Colon (tissue), 2 donors: ENCODE measurements at regions not wholly inside any gene's neighbourhood (a gene's known extent, or its start where the extent isn't known, plus 50 kb on each side); places are given as distances from the start of the nearest gene placed in this dataset.
"Not testable (repeated sequence)": the region's sequence is repeated elsewhere in the genome, so short reads cannot be mapped to it uniquely, and the experiment has no call there.

ENCODE experiments used
- FAIRE-seq: peaks from 2 replicates; lab custom pipeline; 2012; peaks lifted over from hg19 to GRCh38; lab: Jason Lieb, UNC
- donor health status: control.
- donor health status: control.

DNA sequence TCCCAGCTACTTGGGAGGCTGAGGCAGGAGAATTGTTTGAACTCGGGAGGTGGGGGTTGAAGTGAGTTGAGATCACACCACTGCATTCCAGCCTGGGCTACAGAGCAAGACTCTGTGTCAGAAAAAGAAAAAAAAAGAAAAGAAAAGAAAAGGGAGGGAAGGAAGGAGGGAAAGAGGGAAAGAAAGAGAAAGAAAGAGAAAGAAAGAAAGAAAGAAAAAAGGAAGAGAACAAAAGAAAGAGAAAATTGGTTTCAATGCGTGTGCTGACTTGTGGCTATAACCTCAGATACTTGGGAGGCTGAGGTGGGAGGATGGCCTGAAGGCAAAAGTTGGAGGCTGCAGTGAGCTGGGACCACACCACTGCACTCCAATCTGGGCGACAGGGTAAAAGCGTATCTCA is 128.4 kb upstream of the TBX3 start:
- no peak for FAIRE-seq

GRCh38 chr12:114809097-114809496 is 125.1 kb upstream of the TBX3 start:
- FAIRE-seq = no peak

- FAIRE-seq = not testable (repeated sequence)
Measured at GRCh38 chr12:114801381-114801780, 117.4 kb upstream of the TBX3 start.

DNA sequence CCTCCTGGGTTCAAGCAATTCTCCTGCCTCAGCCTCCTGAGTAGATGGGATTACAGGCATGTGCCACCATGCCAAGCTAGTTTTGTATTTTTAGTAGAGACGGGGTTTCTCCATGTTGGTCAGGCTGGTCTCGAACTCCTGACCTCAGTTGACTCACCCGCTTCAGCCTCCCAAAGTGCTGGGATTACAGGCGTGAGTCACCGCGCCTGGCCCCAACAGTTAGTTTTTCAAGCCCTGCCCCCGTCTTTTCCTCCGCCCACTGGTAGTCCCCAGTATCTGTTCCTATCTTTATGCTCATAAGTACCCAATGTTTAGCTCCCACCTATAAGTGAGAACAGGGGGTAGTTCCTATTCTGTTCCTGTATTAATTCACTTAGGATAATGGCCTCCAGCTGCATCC is 116.6 kb upstream of the TBX3 start:
- FAIRE-seq = not testable (repeated sequence)

DNA sequence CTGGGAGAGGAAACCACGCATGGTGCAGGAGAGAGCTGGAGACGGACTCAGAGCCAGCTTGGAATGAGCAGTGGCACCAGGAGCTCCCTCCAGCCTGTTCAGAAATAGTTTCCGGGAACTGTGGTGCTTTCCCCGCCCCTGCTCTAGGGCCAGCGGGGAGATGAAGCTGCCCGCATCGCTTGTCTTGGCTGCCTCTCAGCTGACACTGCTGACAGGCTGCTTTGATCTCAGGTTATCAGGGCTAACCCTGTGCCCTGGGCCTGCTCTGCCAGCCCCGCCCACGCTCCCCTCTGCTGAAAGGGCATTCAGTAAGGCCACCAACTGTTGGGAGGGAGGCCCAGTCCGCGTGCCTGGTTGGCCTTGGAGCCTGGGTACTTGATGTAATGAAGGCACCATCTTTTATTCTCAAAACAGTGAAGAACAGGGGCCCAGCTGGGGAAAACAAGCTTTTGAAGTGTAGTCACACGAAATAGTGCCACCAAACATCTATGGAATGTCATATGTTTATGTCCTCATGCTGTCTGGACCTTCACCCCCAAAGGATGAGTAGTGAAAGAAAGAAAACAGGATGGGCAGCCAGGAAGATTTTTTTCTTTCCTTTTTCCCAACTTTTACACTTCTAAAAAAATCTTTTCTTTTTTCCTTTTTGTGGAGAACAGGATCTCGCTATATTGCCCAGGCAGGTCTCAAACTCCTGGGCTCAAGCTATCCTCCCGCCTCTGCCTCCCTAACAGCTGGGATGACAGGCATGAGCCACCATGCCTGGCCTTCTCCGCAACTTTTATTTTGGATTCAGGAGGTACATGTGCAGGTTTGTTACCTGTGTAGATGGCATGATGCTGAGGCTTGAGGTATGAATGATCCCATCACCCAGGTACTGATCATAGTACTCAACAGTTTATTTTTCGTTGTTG is 115.9 kb upstream of the TBX3 start:
- no peak for FAIRE-seq

DNA sequence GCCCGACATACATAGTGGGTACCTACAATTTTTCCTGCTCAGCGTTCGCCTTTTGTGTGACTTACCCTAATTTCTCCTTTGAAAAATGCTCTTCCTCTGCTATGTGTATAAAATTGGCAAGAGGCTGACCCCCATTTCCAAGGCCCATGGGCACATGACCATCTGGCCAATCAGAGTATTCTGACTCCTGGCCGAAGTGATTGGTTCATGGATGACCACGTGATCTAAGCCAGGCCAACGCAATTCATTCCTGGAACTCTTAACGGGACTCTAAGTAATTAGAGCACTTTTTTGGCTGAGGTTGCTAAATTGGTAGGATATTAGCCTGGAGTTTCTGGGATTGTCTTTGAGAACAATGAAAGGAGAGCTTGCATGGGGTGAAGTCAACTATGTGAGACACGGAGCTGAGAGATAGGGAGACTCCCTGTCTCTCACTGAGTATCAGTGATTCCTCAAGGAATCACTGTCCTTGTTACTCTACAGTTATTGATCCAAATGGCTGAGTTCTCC is 110.1 kb upstream of the TBX3 start:
- no peak for FAIRE-seq

DNA sequence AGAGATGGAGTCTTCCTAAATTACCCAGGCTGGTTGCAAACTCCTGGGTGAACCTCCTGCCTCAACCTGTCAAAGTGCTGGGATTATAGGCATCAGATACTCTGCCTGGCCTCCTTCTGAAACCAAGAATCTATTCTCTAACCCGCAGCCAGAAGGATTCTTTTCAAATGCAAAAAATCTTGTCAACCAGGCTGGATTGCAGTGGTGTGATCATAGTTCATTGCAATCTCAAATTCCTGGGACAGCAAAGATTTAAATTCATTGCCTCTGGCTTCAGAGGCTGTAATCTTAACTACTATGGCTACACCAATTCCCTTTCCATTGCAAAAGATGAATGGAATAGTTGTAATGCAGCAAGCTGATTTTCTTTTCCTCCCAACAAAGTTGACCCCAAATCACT is 106.3 kb upstream of the TBX3 start:
- FAIRE-seq = no peak

GRCh38 chr12:114789821-114790220 is 105.8 kb upstream of the TBX3 start:
- FAIRE-seq = no peak

GRCh38 chr12:114789276-114789675 is 105.3 kb upstream of the TBX3 start:
- no peak for FAIRE-seq

DNA sequence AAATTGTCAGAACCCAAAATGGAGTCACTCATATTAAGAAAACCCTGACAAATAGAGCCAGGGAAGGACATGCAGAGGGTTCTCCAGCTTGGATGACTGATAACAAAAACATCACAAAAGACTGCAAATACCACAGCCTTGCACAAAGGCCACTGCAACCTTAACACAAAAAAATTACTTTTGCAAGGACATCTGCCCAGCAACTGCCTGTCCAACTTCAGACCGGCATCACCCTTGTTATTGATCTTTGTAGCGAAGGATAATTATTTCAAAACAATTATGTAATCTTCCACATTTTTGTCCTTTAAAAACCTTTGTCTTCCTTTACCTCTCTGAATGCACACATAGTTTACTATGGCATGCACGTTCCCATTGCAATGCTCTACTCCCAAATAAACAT is 100.6 kb upstream of the TBX3 start:
- no peak for FAIRE-seq

DNA sequence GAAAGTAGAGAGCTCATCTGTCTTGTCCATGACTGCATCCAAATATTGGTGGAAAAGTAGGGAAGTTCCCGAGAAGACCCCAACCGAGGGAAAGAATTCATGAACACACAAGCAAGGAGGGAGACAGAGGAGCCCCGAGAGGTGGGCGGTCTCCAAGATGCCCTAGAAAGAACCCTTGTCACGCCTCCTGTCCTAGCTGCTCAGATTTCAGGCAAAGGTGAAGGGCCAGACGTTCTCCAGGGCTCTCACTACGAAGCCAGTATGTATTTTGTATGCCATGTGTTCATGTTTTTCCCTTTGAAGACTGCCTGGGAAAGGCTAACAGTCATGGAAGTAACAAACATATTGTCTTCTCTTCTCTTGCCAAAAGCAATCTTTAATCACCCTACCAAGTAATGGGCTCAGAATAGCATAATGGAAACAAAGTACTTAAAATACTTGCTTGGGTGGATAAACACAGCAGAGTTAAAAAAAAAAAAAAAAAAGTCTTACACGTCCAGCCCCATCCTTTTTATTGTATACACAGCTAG is 99.2 kb upstream of the TBX3 start:
- FAIRE-seq = no peak

GRCh38 chr12:114780746-114781399 is 96.9 kb upstream of the TBX3 start:
- FAIRE-seq = no peak

- no peak for FAIRE-seq
Measured at GRCh38 chr12:114779647-114780046, 95.7 kb upstream of the TBX3 start.

GRCh38 chr12:114779186-114779585 is 95.2 kb upstream of the TBX3 start:
- FAIRE-seq = no peak

- no peak for FAIRE-seq
Measured at GRCh38 chr12:114776731-114777442, 92.9 kb upstream of the TBX3 start.

GRCh38 chr12:114774699-114775098 is 90.7 kb upstream of the TBX3 start:
- FAIRE-seq = no peak

DNA sequence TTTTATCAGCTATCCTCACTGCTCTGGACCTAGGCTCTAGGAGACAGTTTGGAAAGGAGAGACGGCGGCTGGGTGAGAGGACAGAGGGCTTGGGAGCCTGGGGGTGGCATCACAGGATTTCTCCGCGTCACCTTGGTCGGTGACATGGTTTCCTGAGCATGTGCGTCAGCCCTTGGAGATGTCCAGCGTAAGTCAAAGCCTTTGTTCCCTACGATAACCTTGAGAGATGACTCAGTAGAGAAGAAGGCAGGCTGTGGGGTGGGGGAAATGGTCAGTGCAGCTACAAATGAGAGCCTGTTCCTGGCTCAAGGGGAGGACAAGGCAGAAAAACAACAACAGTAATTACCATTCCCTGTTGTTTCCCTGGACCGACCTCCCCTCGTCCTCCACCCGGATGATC is 90.2 kb upstream of the TBX3 start:
- no peak for FAIRE-seq

DNA sequence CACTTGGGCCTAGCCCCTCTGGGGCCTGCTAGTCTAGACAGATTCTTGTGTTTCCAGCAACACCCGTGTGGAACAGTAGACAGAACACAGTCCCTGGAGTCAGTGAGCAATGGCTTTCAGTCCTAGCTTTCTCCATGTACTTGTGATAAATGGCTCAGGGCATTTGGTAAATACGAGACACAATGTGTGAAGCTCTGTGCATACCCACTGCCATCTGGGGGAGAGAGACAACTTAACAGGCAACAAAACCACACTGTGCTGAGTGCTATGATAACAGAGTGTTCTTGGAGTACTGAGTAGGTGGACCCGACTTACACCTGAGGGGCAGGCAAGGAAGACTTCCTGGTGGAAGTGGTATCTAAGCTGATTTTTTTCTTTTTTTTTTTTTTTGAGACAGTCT is 86.3 kb upstream of the TBX3 start:
- FAIRE-seq = no peak

GRCh38 chr12:114769634-114770033 is 85.7 kb upstream of the TBX3 start:
- no peak for FAIRE-seq

GRCh38 chr12:114767906-114768722 is 84.1 kb upstream of the TBX3 start:
- FAIRE-seq = no peak

- no peak for FAIRE-seq
Measured at GRCh38 chr12:114767084-114767760, 83.2 kb upstream of the TBX3 start.
